Right lobe of liver (tissue), 6 donors: ENCODE measurements at regions not wholly inside any gene's neighbourhood (a gene's known extent, or its start where the extent isn't known, plus 50 kb on each side); places are given as distances from the start of the nearest gene placed in this dataset.

Experiments used
- ATAC-seq, 4 donors: fragments of 200-7000 bp; cut with Tn5 transposase; one replicate each; pipeline ENCODE4 v1.9.1; 2020; ENCODE audit warnings: mild to moderate bottlenecking in 4 of 4, moderate library complexity in 4 of 4
- DNase-seq, 3 donors: peaks; one replicate each; pipeline ENCODE4 v3.0.0-alpha.2; 2020
- H3K27ac ChIP-seq, 3 donors: fragments of 200-600 bp; one replicate each; pipeline ENCODE4 v1.8.0; 2022
- H3K27me3 ChIP-seq, 2 donors: fragments of 200-600 bp; one replicate each; pipeline ENCODE4 v1.8.0; 2022
- H3K36me3 ChIP-seq, 4 donors: fragments of 200-600 bp; sonication (generic) in 1 of 4; one replicate each; pipeline versions ENCODE4 v1.5.1 to v1.8.0; 2017 to 2022; ENCODE audit warnings: control low read depth in 1 of 4
- H3K4me1 ChIP-seq, 4 donors: fragments of 200-600 bp; sonication (generic) in 1 of 4; one replicate each; pipeline versions ENCODE4 v1.5.1 to v1.8.0; 2017 to 2022; ENCODE audit warnings: control low read depth in 1 of 4
- H3K4me3 ChIP-seq, 3 donors: fragments of 200-600 bp; one replicate each; pipeline ENCODE4 v1.8.0; 2022
- H3K9me3 ChIP-seq, 4 donors: fragments of 200-600 bp; sonication (generic) in 1 of 4; one replicate each; pipeline versions ENCODE4 v1.5.1 to v1.8.0; 2017 to 2022; ENCODE audit warnings: control low read depth in 1 of 4
- POLR2A ChIP-seq: fragments of 450-650 bp; IDR thresholded peaks from one replicate; pipeline ENCODE4 v1.6.1; 2017; ENCODE audit warnings: antibody characterized with exemption, mild to moderate bottlenecking
- WGBS: methylation state at CpG from one replicate; pipeline ENCODE4 v1.1.6; 2018; ENCODE audit warnings: low coverage, low lambda C conversion rate; ENCODE audit not compliant: insufficient coverage; ENCODE audit errors: missing lambda C conversion rate; 5-methylcytosine and 5-hydroxymethylcytosine counted together
- intact Hi-C, 2 donors: fragments of 100-400 bp; cut with DNase I; formaldehyde crosslinking; loops; one replicate each; pipeline versions ENCODE4 v1.11.2 to v1.14.1; 2022
- TF ChIP-seq, protein P1 (sequence below), 4 donors: fragments of 200-600 bp in 3 of 4; fragments of 450-650 bp in 1 of 4; IDR thresholded peaks; one replicate each; pipeline versions ENCODE4 v1.5.1 to v1.8.0; 2016 to 2022; ENCODE audit warnings: antibody characterized with exemption in 4 of 4, mild to moderate bottlenecking in 2 of 4
- donor health status: DM: no; HTN: yes; CAD: no.
- donor health status: DM: no; HTN: no; CAD: no.
- donor health status: DM: no; HTN: no; CAD: no.
- donor health status: DM: no; HTN: yes; CAD: no.
- donor health status: DM: no; HTN: yes; CAD: no.

DNA sequence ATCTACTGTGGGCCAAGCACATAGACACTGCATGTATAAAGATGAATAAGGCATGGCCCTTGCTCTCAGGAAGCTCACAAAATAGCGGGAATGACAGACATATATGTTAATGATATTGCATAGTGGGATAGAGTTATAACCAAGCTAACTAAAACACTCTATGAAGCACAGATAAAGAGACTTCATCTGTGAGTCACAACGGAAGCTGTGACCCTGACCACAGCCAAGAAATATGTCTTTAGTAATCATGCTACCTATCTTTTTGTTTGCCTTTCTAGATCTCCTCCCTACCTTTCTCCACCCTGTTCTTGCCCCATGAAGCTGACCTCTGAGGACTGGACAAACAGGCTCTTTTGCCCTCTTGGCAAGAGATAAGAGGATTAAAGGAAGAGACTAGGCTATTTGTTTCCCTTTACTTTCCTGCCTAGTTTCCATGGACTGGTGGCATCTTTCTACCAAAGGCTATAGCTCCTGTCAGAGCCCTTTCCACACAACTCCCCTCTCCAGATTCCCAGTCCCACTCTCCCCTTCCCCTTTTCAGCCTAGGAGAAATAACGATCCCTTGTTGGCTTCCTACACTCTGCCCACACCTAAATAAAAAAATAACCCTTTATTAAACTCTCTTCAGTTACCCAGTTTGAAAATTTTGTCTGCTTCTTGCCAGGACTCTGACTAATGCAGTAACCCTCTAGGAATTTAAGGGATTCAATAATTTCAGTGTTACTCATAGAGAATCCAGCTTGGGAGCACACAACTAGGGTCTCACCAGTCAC, 504.9 kb upstream of the MARCKS start:
- Histone ChIP-seq H3K4me3 (no peak overlapping the region), H3K27me3 (no peaks in the 10 kb centered on the region), H3K4me1 (peaks cover 0 to 12% (median 0%) of the 10 kb centered on the region in 4 donors), H3K36me3 (no peaks in the 10 kb centered on the region), H3K9me3 (no peaks in the 10 kb centered on the region), H3K27ac (no peak overlapping the region)
- TF ChIP-seq, protein P1, sequence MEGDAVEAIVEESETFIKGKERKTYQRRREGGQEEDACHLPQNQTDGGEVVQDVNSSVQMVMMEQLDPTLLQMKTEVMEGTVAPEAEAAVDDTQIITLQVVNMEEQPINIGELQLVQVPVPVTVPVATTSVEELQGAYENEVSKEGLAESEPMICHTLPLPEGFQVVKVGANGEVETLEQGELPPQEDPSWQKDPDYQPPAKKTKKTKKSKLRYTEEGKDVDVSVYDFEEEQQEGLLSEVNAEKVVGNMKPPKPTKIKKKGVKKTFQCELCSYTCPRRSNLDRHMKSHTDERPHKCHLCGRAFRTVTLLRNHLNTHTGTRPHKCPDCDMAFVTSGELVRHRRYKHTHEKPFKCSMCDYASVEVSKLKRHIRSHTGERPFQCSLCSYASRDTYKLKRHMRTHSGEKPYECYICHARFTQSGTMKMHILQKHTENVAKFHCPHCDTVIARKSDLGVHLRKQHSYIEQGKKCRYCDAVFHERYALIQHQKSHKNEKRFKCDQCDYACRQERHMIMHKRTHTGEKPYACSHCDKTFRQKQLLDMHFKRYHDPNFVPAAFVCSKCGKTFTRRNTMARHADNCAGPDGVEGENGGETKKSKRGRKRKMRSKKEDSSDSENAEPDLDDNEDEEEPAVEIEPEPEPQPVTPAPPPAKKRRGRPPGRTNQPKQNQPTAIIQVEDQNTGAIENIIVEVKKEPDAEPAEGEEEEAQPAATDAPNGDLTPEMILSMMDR (IDR thresholded peaks at IDR 0.05) = no peak
- no peak for TF ChIP-seq POLR2A
- ATAC-seq = peak; percentile 84 to 98 (median 96)
- WGBS = 16% methylated on average over 3 of the region's 3 CpGs
- no peak for DNase-seq
- intact Hi-C loops = no loop called here

DNA sequence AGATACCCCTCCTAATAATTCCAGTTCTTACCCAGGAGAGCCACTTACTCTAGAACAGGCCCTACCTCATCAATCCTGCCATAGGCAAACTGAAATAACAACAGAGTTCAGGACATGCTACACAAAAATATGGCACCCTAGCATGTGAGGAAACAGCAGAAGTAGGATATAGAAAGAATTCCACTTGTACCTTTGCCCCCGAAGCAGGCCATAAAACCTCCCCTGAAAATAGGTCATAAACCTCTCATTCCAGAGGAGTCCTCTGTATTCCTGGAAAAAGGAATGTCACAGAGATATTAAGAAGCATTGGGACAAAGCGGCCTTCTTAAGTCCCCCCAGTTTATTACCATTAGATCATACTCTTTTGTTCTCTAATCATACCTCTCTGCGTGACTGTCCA, 504.3 kb upstream of the MARCKS start:
- H3K4me3 ChIP-seq = no peak overlapping the region
- TF ChIP-seq, protein P1 (IDR thresholded peaks at IDR 0.05) = no peak
- TF ChIP-seq POLR2A = no peak
- H3K27me3 ChIP-seq = no peaks in the 10 kb centered on the region
- H3K36me3 ChIP-seq = no peaks in the 10 kb centered on the region
- DNase-seq (no peak), ATAC-seq (no peak)
- no peaks in the 10 kb centered on the region for H3K9me3 ChIP-seq
- WGBS = 100% methylated on average over 3 of the region's 3 CpGs
- peaks cover 0 to 12% (median 0%) of the 10 kb centered on the region in 4 donors for H3K4me1 ChIP-seq
- intact Hi-C loops = no loop called here
- no peak overlapping the region for H3K27ac ChIP-seq

DNA sequence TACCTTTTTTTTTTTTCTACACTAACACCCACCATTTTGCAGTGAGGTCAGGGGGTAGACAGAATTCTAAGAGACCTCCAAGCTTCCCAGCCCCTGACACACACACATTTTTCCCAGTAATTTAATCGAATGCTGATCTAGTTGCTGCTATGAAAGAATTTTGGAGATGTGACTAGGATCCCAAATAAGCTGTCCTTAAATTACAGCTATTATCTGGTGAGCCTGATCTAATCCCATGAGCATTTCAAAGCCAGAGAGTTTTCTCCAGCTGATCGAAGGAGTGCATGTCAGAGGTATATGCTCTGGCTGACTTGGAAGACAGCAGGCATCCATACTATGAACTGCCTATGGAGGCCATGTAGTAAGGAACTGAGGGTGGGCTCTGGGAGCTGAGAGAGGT, 503.8 kb upstream of the MARCKS start:
- Histone ChIP-seq H3K9me3 (no peaks in the 10 kb centered on the region), H3K27me3 (no peaks in the 10 kb centered on the region), H3K4me3 (no peak overlapping the region), H3K27ac (no peak overlapping the region), H3K36me3 (no peaks in the 10 kb centered on the region), H3K4me1 (peaks cover 0 to 12% (median 0%) of the 10 kb centered on the region in 4 donors)
- DNase-seq (no peak), ATAC-seq (no peak)
- 88% methylated on average over 2 of the region's 2 CpGs for WGBS
- TF ChIP-seq, protein P1 (IDR thresholded peaks at IDR 0.05) = no peak
- TF ChIP-seq POLR2A = no peak
- intact Hi-C loops = no loop called here

DNA sequence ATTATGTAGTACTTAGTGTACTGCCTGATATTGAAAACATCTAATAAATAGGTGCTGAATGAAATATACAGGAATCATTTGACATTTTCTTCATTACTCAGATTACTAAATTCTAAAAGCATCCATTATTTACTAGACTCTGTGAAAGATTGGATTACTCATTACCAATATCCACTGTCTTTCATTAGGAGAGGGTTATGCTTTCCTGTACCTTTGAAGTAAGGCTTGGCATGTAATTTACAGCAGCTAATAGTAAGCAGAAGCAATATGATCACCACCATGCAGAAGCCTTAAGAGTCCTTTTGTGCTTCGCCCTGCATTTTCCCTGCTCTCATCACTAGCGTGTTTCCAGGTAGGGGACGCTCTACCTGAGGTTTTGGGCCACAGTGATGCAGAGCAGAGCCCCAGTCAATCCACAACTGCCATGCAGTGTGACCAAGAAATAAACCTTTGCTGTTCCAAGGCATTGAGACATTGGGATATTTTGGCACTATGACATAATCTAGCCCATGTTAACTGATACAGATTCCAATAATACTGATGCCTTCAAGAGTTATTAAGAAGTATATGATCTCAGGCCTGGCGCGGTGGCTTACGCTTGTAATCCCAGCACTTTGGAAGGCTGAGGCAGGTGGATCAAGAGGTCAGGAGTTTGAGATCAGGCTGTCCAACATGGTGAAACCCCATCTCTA, 502.8 kb upstream of the MARCKS start:
- Histone ChIP-seq H3K4me3 (no peak overlapping the region), H3K9me3 (no peaks in the 10 kb centered on the region), H3K27me3 (no peaks in the 10 kb centered on the region), H3K27ac (no peak overlapping the region), H3K36me3 (no peaks in the 10 kb centered on the region), H3K4me1 (peaks cover 0 to 12% (median 0%) of the 10 kb centered on the region in 4 donors)
- TF ChIP-seq, protein P1 (IDR thresholded peaks at IDR 0.05) = no peak
- TF ChIP-seq POLR2A = no peak
- ATAC-seq (no peak), DNase-seq (no peak)
- WGBS = 72% methylated on average over 5 of the region's 6 CpGs
- intact Hi-C loops = no loop called here
